GM10266 (cell line): ENCODE measurements at regions not wholly inside any gene's neighbourhood (a gene's known extent, or its start where the extent isn't known, plus 50 kb on each side); places are given as distances from the start of the nearest gene placed in this dataset.

ENCODE experiments used
- DNase-seq: peaks from one replicate; pipeline ENCODE4 v3.0.0; 2012; ENCODE audit errors: extremely low spot score
- CTCF ChIP-seq: IDR thresholded peaks from 2 replicates; pipeline ENCODE4 v1.5.1; 2012; ENCODE audit warnings: mild to moderate bottlenecking, low read depth; ENCODE audit not compliant: control insufficient read depth, insufficient read depth; ENCODE audit errors: missing control alignments

- TF ChIP-seq CTCF = no peak
- DNase-seq = no peak
Measured at GRCh38 chr3:170726976-170727661, 141.2 kb upstream of the SLC7A14 start.

GRCh38 chr3:170725285-170725731, 139.4 kb upstream of the SLC7A14 start:
- DNase-seq = no peak
- no peak for TF ChIP-seq CTCF

GRCh38 chr3:170724599-170725280, 138.9 kb upstream of the SLC7A14 start:
- TF ChIP-seq CTCF = no peak
- DNase-seq = no peak

GRCh38 chr3:170723241-170723640, 137.4 kb upstream of the SLC7A14 start:
- no peak for DNase-seq
- TF ChIP-seq CTCF = no peak

GRCh38 chr3:170721563-170721962, 135.7 kb upstream of the SLC7A14 start:
- TF ChIP-seq CTCF = no peak
- no peak for DNase-seq

GRCh38 chr3:170719300-170719699, 133.4 kb upstream of the SLC7A14 start:
- TF ChIP-seq CTCF = no peak
- DNase-seq = no peak

GRCh38 chr3:170718848-170719247, 133.0 kb upstream of the SLC7A14 start:
- TF ChIP-seq CTCF = no peak
- no peak for DNase-seq
